MV-4-11 (cell line): ENCODE measurements at regions not wholly inside any gene's neighbourhood (a gene's known extent, or its start where the extent isn't known, plus 50 kb on each side); places are given as distances from the start of the nearest gene placed in this dataset.
A peak's percentile ranks its signal among the peaks of the same experiment; 100 is the strongest.
"Not testable (repeated sequence)": the region's sequence is repeated elsewhere in the genome, so short reads cannot be mapped to it uniquely, and the experiment has no call there.

Source experiments
- DNase-seq: peaks from one replicate; lab custom pipeline; 2025; lab: John Stamatoyannopoulos, UW

GRCh38 chr2:16053437-16054257, 113.3 kb downstream of the MYCN start:
- DNase-seq: no peak

DNA sequence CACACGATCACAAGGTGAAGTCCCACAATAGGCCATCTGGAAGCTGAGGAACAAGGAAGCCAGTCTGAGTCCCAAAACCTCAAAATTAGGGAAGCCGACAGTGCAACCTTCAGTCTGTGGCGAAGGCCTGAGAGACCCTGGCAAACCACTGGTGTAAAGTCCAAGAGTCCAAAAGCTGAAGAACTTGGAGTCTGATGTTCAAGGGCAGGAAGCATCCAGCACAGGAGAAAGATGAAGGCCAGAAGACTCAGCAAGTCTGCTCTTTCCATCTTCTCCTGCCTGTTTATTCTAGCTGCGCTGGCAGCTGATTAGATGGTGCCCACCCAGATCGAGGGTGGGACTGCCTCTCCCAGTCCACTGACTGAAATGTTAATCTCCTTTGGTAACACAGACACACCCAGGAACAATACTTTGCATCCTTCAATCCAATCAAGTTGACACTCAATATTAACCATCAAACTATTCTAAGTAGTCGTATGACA, 112.3 kb downstream of the MYCN start:
- not testable (repeated sequence) for DNase-seq

DNA sequence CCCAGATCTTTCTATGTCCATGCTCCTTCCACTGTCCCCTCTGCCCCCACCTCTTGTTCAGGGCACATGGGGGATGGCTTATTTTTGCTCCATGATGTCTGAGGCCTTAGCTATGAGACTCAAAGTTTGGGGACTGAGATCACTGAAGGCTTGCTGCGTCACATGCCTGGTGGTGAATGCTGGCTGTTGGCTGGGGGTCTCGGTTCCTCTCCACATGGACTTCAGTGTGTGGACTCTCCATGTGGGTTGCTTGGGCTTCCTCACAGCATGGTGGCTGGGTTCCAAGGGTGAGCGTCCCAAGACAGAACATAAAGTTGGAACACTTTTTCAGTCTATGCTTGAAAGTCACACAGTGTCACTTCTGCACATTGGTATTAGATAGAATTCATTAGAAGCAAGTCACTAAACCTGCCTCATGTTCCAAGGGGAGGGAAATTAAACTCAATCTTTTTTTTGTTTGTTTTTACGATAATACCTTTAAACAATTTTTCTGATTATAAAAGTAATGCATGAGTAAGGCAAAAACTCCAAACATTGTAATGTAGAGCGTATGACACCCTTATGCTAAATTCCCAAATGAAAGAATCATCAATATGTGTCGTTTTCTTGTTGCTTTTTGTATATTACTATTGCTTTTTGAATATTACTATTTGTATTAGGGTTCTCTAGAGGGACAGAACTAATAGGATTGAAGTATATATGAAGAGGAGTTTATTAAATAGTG, 111.7 kb downstream of the MYCN start:
- DNase-seq: no peak

- no peak for DNase-seq
Observed at GRCh38 chr2:16050908-16051489, 110.6 kb downstream of the MYCN start.

- DNase-seq: no peak
Observed at GRCh38 chr2:16050261-16050907, 110.0 kb downstream of the MYCN start.

DNA sequence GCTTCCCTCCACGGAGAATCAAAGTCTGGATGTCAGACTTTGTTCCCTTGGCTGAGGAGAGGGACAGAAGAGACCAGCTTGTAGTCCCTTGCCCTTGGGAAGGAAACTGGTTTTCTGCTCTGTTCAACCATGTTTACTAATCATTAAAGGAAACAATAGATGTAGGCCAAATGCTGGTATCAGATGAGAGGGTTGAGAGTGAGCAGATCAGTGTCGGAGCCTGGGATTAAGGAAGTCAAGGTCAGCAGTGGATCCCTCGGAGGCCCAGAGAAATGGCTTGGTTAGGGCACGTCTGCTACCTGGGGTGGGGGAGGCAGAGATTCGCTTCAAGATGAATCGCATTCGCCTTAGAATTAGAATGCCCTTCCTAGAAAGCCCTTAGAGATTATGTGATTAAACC, 109.1 kb downstream of the MYCN start:
- DNase-seq: no peak

GRCh38 chr2:16048466-16048865, 108.1 kb downstream of the MYCN start:
- DNase-seq: no peak

- DNase-seq: no peak
Observed at GRCh38 chr2:16047701-16048100, 107.4 kb downstream of the MYCN start.

- DNase-seq: no peak
Observed at GRCh38 chr2:16046649-16047048, 106.3 kb downstream of the MYCN start.

DNA sequence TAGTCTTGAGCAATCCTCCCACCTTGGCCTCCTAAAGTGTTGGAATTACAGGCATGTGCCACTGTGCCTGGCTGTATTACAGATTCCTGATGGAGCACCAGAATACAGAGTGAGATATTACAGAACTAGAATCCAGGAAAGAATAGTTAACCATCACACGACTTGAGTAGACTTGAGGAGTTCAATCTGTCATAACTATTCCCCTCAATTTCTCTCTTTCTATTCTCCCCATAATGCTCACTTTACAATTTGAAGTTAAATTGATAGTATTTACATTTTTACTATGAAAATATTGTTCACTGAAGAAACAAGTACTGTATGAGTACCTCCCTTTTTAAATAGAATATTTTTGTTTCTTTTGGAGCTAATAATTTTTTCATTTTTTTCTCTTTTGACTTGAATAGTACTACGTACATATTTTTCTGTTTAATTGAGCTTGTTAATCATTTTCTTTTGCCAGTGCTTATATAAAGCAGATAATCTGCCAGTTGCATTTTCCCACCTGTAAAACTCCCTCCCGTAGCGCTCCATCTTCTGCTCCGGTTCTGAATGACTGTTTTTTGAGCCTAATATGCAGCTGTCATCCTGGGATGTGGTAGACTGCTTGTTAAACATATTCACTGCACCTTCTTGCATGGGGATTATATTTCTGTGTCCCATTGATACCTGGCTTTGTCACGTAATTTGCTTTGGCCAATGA, 105.5 kb downstream of the MYCN start:
- DNase-seq: no peak

GRCh38 chr2:16044946-16045456, 104.7 kb downstream of the MYCN start:
- DNase-seq: no peak

DNA sequence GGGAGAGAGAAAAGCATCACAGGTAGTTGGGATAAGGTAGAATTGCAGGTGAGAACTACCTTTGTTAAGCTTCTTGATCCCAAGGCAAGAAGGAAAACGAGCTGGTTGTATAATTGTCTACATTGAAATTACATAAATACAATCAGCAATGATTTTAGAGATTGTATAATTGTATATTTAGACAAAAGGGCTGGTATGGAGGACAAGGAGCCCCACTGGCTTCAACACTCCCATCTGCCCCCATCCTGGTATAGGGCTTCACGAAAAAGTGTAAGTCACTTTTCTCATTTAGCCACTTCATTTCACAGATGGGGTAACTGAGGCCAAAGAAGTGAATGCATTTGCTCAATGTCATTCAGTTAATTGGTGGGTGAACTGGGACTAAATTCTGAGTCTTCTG, 103.3 kb downstream of the MYCN start:
- no peak for DNase-seq

DNA sequence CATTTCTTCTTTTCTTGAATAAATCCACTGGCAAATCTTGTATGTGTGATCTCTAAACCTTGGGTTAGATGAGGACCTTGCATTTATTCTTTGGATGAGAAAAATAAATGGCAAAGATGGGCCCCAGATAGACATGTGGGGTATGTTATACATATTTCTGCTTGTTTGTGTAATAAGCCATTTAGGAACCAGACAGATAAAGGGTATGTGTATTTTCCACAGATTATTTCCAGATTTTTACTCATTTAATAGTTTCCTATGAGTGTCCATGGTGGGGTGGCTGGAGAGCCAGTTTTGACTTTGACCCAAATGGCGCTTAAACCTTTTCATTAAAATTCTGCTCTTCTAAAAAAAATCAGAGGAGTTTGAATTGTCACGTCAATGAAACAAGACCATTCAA, 102.8 kb downstream of the MYCN start:
- DNase-seq: peak; percentile 29

DNA sequence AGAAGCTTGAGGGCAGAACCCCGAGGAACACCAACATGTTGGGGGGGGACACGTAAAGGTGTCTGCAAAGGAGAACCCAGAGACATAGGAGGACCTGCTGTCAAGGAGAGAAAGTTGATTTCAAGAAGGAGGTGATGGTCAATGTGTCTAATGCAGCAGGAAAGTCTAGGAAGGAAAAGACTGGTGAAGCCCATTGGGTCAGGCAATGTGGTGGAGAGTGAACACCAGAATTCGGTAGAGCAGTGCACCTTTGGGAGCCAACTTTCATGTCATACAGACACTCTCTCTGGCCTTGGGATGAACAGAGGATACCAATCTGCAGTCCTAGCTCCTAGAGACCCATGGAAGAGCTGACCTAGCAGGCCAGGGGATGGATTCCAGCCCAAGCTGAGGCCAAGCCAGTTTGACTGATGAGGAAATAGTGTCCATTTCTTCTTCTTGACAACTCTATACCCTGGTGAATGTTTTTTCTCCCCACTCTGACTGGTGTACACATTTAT, 101.9 kb downstream of the MYCN start:
- no peak for DNase-seq

- no peak for DNase-seq
Observed at GRCh38 chr2:16040271-16041010, 100.1 kb downstream of the MYCN start.

- DNase-seq: no peak
Observed at GRCh38 chr2:16039823-16040222, 99.5 kb downstream of the MYCN start.

- DNase-seq: no peak
Observed at GRCh38 chr2:16039055-16039454, 98.7 kb downstream of the MYCN start.

DNA sequence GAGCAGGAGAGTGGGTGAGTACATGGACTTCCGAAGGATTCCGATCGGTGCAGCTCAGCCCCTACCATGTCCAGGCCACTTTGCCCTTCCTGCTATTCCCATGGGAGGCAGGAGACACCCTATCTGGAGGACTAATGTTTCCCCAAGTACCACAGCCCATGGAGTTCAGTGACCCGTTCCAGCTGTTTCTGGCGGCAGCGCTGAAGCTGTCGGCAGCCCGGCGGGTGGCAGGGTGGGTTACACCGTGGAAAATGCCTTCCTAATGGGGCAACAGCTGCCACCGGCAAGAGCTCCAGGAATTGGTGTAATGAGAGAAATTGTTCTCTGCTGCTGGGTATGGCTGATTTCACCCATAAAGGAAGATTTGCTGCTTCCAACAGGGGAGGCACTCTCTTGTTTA, 98.3 kb downstream of the MYCN start:
- DNase-seq: no peak

DNA sequence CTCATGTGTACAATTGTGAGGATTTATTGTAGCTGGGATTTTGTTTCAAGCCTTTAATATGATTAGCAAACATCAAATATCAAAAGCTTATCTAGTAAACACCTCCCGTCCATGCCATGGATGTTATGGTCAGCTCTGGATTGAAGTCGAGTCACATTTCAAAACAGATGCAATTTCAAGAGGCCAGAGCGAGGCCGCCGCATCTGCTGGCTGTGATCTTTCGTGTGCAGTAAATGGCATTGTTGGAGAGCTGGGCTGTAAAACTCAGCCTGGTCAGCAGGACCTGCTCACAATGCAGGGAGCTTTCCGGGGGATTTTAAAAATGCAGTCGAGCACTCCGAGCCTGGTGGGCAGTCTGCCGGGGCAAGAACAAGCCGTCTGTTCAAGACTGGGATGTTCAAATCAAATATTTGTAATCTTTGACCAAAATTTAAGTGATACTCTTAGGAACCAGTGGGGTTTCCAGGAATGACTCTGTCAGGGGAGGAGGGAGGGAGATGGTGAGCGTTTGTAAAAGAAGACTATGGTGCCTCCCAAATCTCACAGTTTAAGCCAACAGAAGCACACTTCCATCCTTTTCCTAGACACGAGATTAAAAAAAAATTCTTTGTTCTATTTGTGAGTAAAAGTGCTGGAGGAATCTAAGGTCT, 97.6 kb downstream of the MYCN start:
- DNase-seq: no peak

- DNase-seq: no peak
Observed at GRCh38 chr2:16036951-16037350, 96.6 kb downstream of the MYCN start.
